NCI-H748 (cell line): ENCODE measurements at regions not wholly inside any gene's neighbourhood (a gene's known extent, or its start where the extent isn't known, plus 50 kb on each side); places are given as distances from the start of the nearest gene placed in this dataset.

Experiments
- DNase-seq: peaks from one replicate; lab custom pipeline; 2025; ENCODE audit not compliant: unreplicated experiment; lab: John Stamatoyannopoulos, UW

- no peak for DNase-seq
Measured at GRCh38 chr2:200751786-200752185, 59.9 kb upstream of the BZW1 start.

GRCh38 chr2:200752332-200752731 lies 59.4 kb upstream of the BZW1 start:
- no peak for DNase-seq

- no peak for DNase-seq
Measured at GRCh38 chr2:200752835-200753234, 58.9 kb upstream of the BZW1 start.

DNA sequence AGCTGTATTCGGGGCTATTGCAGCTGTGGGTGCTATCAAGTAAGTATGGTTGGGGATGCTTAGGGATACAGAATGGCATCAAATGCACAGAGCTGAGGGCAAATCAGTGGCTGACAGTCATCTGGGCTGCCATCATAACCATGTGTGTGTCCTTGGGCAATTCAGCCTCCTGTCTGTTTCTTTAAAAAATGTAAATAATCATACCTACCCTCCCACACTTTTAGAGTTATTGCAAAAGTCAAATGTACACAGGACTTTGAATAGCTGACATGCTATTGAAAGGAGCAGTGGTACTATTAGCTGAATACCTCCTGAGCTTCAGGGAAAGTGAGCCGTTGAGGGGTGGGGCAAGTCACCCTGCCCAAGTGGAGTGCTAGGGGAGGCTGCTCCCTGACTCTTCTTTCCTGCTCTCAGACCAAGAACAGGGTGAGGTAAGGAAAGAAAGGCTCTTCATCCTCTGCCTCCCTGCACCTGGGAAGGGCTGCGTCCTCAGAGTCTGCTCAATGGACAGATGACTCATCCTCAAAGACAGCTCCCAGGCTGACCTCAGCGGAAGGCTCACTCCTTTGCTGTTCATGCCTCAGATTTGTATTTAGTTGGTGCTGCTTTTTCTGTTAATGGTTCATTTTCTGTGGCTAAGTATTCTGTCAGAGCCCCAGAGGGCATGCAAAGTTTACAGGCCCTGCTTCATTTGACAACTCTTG lies 54.9 kb upstream of the BZW1 start:
- no peak for DNase-seq

GRCh38 chr2:200757399-200757798 lies 54.3 kb upstream of the BZW1 start:
- DNase-seq: no peak

- DNase-seq: no peak
Measured at GRCh38 chr2:200758341-200758740, 53.4 kb upstream of the BZW1 start.

- DNase-seq: no peak
Measured at GRCh38 chr2:200761266-200761665, 50.4 kb upstream of the BZW1 start.
